Panc1 (cell line): ENCODE measurements at regions not wholly inside any gene's neighbourhood (a gene's known extent, or its start where the extent isn't known, plus 50 kb on each side); places are given as distances from the start of the nearest gene placed in this dataset.

Experiments used
- ATAC-seq: fragments of 200-7000 bp; cut with Tn5 transposase; 2 replicates; pipeline ENCODE4 v1.9.1; 2020; ENCODE audit warnings: mild to moderate bottlenecking, moderate library complexity
- BruUV-seq: library from RNA; stranded (reverse); fragments of 400-500 nt; replicated peaks from 2 replicates; lab custom pipeline; 2021; lab: Mats Ljungman, UMichigan
- CTCF ChIA-PET: fragments of 300-600 bp; sonication (Branson Sonifier 250); formaldehyde crosslinking; loops from one replicate; lab custom pipeline; 2022; ENCODE audit warnings: antibody characterized with exemption; lab: Charles Lee
- POLR2A ChIA-PET: fragments of 300-600 bp; sonication (Branson Sonifier 250); formaldehyde crosslinking; loops from one replicate; lab custom pipeline; 2022; ENCODE audit warnings: antibody characterized with exemption; lab: Charles Lee
- DNase-seq: peaks from one replicate; pipeline ENCODE4 v3.0.0-alpha.2; 2010; ENCODE audit warnings: low read depth, low spot score
- H3K27ac ChIP-seq: 2 replicates; pipeline ENCODE4 v1.5.1; 2011; ENCODE audit warnings: mild to moderate bottlenecking, low read length, inconsistent platforms
- H3K27me3 ChIP-seq: fragments of 200-500 bp; sonication (Bioruptor generic); 2 replicates; pipeline ENCODE4 v1.6.0; 2014; ENCODE audit warnings: low read length, inconsistent platforms; ENCODE audit not compliant: control insufficient read depth, insufficient read depth
- H3K36me3 ChIP-seq: fragments of 200-500 bp; sonication (Bioruptor generic); 2 replicates; pipeline ENCODE4 v1.5.1; 2014; ENCODE audit warnings: inconsistent platforms, mild to moderate bottlenecking, low read length, moderate library complexity; ENCODE audit not compliant: control insufficient read depth, insufficient read depth
- H3K4me1 ChIP-seq: 2 replicates; pipeline ENCODE4 v1.5.1; 2011; ENCODE audit warnings: inconsistent platforms, mild to moderate bottlenecking, low read length, moderate library complexity; ENCODE audit not compliant: control insufficient read depth, insufficient read depth
- H3K4me3 ChIP-seq, 2 experiments: 2 replicates each; pipeline ENCODE4 v1.5.1; 2011 to 2012; ENCODE audit warnings: low read depth in 2 of 2, low read length in 2 of 2, mild to moderate bottlenecking in 2 of 2, inconsistent platforms in 1 of 2, moderate library complexity in 1 of 2
- H3K9me3 ChIP-seq: fragments of 200-500 bp; sonication (Bioruptor generic); 2 replicates; pipeline ENCODE4 v1.5.1; 2014; ENCODE audit warnings: low read depth, mild to moderate bottlenecking, inconsistent platforms, low read length, moderate library complexity; ENCODE audit not compliant: control insufficient read depth, insufficient read depth
- CTCF ChIP-seq: fragments of 450-650 bp; IDR thresholded peaks from 2 replicates; pipeline ENCODE4 v1.5.1; 2017; ENCODE audit warnings: mild to moderate bottlenecking
- POLR2AphosphoS5 ChIP-seq: IDR thresholded peaks from 2 replicates; pipeline ENCODE4 v1.6.1; 2012; ENCODE audit warnings: mild to moderate bottlenecking, low read depth, low read length, moderate library complexity
- REST ChIP-seq, 2 experiments: IDR thresholded peaks; 2 replicates each; pipeline ENCODE4 v1.6.1; 2011 to 2012; ENCODE audit warnings: low read depth in 2 of 2, control low read depth in 1 of 2, low read length in 1 of 2, mild to moderate bottlenecking in 1 of 2, moderate library complexity in 1 of 2; ENCODE audit not compliant: insufficient read depth in 1 of 2
- SIN3A ChIP-seq: IDR thresholded peaks from 2 replicates; pipeline ENCODE4 v1.6.1; 2012; ENCODE audit warnings: low read depth, mild to moderate bottlenecking, low read length, moderate library complexity, borderline replicate concordance; ENCODE audit not compliant: insufficient read depth
- TCF7L2 ChIP-seq: IDR thresholded peaks from 2 replicates; pipeline ENCODE4 v1.6.1; 2011; ENCODE audit warnings: mild to moderate bottlenecking, low read depth, low read length, inconsistent platforms
- in situ Hi-C: cut with HindIII; loops from 2 replicates; pipeline ENCODE4 v1.10.0; 2016; ENCODE audit warnings: low sequenced_read_pairs, low pct_unique_long_range_greater_than_20kb
- intact Hi-C: fragments of 100-400 bp; cut with micrococcal nuclease; formaldehyde crosslinking; loops from one replicate; pipeline ENCODE4 v1.10.0; 2022; ENCODE audit not compliant: unreplicated experiment

GRCh38 chr10:61830072-61830845 lies 71.2 kb upstream of the ARID5B start:
- H3K4me3 ChIP-seq: no peak overlapping the region
- in situ Hi-C loops: no loop called here
- intact Hi-C loops: loop anchor here (10.0 kb wide), 2 partner anchors 165 to 355 kb away; partner anchors contain the start of gene CABCOCO1
- no peaks in the 10 kb centered on the region for H3K36me3 ChIP-seq
- peak overlapping the region; percentile 25; the same call in 1 of the 2 replicates for H3K27ac ChIP-seq
- peaks cover 4% of the 10 kb centered on the region; the same call in 1 of the 2 replicates for H3K9me3 ChIP-seq
- H3K27me3 ChIP-seq: no peaks in the 10 kb centered on the region
- peaks cover 16% of the 10 kb centered on the region for H3K4me1 ChIP-seq
- TF ChIP-seq TCF7L2 (no peak), CTCF (no peak), SIN3A (no peak), REST (IDR thresholded peaks at IDR 0.05; ENCODE audit: insufficient read depth in 1 of 2, low read depth in 2 of 2, low read length in 1 of 2) (no peak), POLR2AphosphoS5 (no peak)
- no peak for ATAC-seq
- ChIA-PET CTCF (no interaction called here), POLR2A (interaction anchor here (0.6 kb wide), 1 partner anchor 61 kb away, joined by 3 read pairs; no protein-coding TSS in a partner anchor)
- no TSS peak for BruUV-seq
- no peak for DNase-seq

- no peaks in the 10 kb centered on the region for H3K27me3 ChIP-seq
- H3K27ac ChIP-seq: peak overlapping the region; percentile 25; the same call in 1 of the 2 replicates
- H3K4me3 ChIP-seq: no peak overlapping the region
- H3K9me3 ChIP-seq: peaks cover 4% of the 10 kb centered on the region; the same call in 1 of the 2 replicates
- no peak for TF ChIP-seq TCF7L2
- no peak for TF ChIP-seq POLR2AphosphoS5
- no peak for TF ChIP-seq SIN3A
- TF ChIP-seq REST (IDR thresholded peaks at IDR 0.05; ENCODE audit: insufficient read depth in 1 of 2, low read depth in 2 of 2, low read length in 1 of 2): no peak
- no peak for TF ChIP-seq CTCF
- ChIA-PET CTCF (no interaction called here), POLR2A (interaction anchor here (0.6 kb wide), 1 partner anchor 61 kb away, joined by 3 read pairs; no protein-coding TSS in a partner anchor)
- DNase-seq (no peak), ATAC-seq (no peak)
- intact Hi-C loops (loop anchor here (10.0 kb wide), 2 partner anchors 166 to 356 kb away; partner anchors contain the start of gene CABCOCO1), in situ Hi-C loops (no loop called here)
- no TSS peak for BruUV-seq
- no peaks in the 10 kb centered on the region for H3K36me3 ChIP-seq
- peaks cover 16% of the 10 kb centered on the region for H3K4me1 ChIP-seq
These were observed 70.6 kb upstream of the ARID5B start for GRCh38 chr10:61830846-61831273.
